ENCODE measurements at regions not wholly inside any gene's neighbourhood (a gene's known extent, or its start where the extent isn't known, plus 50 kb on each side); places are given as distances from the start of the nearest gene placed in this dataset.

DNA sequence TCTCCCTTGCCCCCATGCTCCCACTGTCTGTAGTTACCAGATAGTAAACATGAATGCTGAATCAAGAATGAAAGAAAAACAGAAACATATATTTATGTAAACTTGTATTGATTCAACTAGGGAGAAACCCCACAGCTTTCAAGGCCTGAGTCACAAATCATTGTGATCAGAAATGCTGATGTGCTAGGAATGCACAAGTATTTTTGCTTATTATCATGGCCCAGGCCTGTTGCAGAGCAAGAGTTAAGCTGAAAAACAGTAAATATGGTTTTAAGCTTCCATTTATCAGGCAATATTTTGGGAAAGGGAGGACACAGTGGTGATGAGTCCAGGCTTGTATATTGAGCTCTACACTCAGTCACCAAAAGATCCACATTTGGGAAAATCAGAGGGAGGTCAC lies 669.6 kb downstream of the DIAPH3 start:
- no peak for DNase-seq (ENCODE audit: low spot score)

GRCh38 chr13:59494560-59494970 lies 669.2 kb downstream of the DIAPH3 start:
- DNase-seq (ENCODE audit: low spot score): no peak

DNA sequence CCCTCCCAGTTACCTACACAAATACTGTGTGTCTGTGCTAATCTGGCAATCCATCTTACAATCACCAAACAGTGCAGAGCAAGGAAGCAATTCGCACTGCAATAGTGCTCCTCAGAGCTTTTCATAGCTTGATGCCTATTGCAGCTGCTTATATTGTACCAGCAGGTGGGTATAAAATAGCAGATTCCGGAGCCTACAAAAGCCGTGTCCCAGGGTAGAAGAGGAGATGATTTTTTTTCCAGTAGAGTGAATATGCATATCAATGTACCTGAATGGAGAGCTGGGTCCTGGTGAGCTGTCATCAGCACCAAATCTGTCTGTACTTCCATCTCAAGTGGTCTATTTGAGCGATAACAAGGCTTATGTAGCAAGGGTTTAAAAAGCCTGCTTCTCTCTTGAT lies 668.4 kb downstream of the DIAPH3 start:
- no peak for DNase-seq (ENCODE audit: low spot score)

- DNase-seq (ENCODE audit: low spot score): no peak
Observed at GRCh38 chr13:59495936-59496512, 667.7 kb downstream of the DIAPH3 start.

DNA sequence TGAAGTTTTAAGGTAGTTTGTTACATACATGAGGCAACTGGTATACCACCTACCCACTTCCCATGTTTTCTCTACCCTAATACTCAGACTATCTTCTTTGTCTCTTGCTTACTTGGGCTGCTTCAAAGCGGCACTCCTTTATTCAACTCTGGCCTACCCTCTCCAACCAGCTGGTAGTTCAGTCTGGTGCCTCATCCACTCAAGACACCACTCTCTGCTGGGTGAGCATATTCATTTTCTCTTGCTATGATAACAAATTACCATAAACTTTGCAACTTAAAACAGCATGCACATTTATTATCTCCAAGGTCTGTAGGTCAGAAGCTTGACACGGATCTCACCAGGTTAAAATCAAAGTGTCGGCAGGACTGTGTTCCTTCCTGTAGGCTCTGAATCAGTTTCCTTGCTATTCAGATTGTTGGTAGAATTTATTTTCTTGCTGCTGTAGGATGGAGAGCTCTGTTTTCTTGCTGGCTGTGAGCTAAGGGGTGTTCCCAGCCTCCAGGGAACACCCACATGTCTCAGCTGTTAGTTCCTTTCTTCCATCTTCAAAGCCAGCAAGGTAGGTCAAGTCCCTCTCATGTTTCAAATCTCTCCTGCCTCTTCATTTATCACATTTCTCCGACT lies 666.0 kb downstream of the DIAPH3 start:
- peak; percentile 54 for DNase-seq (ENCODE audit: low spot score)

DNA sequence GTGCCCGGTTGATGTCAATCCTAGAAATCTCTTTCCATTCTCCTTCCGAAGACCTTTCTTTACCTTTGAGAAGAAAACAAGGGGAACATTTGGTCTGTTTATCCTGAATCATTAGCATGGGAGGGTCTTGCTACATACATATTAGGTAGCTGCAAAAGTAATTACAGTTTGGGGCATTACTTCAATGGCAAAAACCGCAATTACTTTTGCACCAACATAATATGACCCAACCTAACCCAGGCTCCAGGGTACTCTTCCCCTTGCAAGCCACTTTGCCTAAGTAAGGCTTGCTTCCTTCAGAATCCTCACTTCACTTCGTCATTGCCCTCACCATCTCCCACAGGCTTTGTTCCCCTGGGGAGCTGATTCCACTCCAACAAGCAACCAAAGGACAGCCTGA lies 662.7 kb downstream of the DIAPH3 start:
- no peak for DNase-seq (ENCODE audit: low spot score)

GRCh38 chr13:59504407-59504806 lies 659.3 kb downstream of the DIAPH3 start:
- DNase-seq (ENCODE audit: low spot score): no peak

GRCh38 chr13:59510386-59510785 lies 653.3 kb downstream of the DIAPH3 start:
- DNase-seq (ENCODE audit: low spot score): no peak

- no peak for DNase-seq (ENCODE audit: low spot score)
Observed at GRCh38 chr13:59513686-59514085, 650.0 kb downstream of the DIAPH3 start.

- no peak for DNase-seq (ENCODE audit: low spot score)
Observed at GRCh38 chr13:59514316-59514715, 649.4 kb downstream of the DIAPH3 start.

- no peak for DNase-seq (ENCODE audit: low spot score)
Observed at GRCh38 chr13:59519819-59520218, 643.9 kb downstream of the DIAPH3 start.

DNA sequence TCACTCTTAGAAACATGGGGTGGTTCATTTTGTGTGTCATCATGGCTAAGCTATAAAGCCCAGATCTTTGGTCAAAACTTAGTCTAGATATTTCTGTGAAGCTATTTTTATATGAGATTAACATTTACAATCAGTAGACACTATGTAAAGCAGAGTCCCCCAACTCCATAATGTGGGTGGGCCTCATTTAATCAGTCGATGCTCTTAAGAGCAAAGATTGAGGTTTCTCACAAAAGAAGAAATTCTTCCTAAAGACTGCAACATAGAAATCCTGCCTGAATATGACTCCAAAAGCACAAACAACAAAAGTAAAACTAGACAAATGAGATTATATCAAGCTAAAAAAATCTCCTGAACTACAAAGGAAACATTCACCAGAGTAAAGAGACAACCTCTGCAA lies 642.2 kb downstream of the DIAPH3 start:
- DNase-seq (ENCODE audit: low spot score): no peak

GRCh38 chr13:59522652-59523051 lies 641.1 kb downstream of the DIAPH3 start:
- DNase-seq (ENCODE audit: low spot score): no peak

GRCh38 chr13:59527500-59527899 lies 636.2 kb downstream of the DIAPH3 start:
- DNase-seq (ENCODE audit: low spot score): no peak

DNA sequence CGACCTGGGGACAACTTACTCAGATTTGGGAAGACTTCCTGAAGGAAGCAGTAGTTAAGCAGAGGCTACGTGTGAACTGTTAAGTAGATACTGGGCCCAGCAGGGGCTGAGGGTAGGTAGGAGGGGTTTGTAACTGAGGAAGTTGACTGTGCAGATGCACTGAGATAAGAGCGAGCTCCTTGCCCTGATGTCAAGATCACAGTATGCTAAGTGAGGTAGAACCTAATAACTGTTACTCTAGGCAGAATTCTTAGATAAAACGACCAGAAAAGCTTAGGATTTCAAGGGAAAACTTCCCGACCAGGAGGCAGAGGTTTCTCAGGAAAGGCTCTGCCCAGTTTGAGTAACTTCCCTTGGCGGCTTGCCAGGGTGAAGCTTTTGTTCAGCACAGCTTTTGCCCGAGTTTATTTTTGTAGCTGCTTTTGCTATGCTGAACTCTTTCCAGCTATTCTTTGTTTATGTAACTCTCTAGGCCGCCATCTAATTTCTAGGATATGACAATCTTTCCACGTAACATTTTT lies 632.1 kb downstream of the DIAPH3 start:
- DNase-seq (ENCODE audit: low spot score): peak; percentile 98

- peak; percentile 63 for DNase-seq (ENCODE audit: low spot score)
Observed at GRCh38 chr13:59532405-59532804, 631.3 kb downstream of the DIAPH3 start.

- DNase-seq (ENCODE audit: low spot score): peak; percentile 90
Observed at GRCh38 chr13:59533561-59534555, 629.9 kb downstream of the DIAPH3 start.

GRCh38 chr13:59534806-59535205 lies 628.9 kb downstream of the DIAPH3 start:
- DNase-seq (ENCODE audit: low spot score): no peak

- no peak for DNase-seq (ENCODE audit: low spot score)
Observed at GRCh38 chr13:59537500-59537899, 626.2 kb downstream of the DIAPH3 start.

DNA sequence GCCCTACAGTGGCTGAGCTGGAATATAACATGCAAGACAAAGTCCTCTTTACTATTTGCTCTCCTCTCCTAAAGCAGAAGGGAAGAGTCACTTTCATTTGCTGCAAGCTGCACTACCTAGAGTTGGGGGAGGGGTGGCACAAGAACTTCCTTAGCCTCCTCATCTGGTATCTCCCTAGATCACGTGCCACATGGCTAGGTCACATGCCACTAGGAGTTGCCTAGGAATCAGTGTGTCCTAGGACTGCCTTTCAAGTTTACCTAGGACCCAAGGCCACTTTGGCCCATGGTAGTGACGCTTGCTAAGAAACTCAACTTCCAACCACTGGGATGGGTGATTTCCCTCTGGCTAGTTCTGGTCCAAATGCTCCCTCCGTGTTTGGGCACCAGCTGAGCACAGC lies 625.2 kb downstream of the DIAPH3 start:
- no peak for DNase-seq (ENCODE audit: low spot score)

- DNase-seq (ENCODE audit: low spot score): no peak
Observed at GRCh38 chr13:59542303-59542702, 621.4 kb downstream of the DIAPH3 start.

DNA sequence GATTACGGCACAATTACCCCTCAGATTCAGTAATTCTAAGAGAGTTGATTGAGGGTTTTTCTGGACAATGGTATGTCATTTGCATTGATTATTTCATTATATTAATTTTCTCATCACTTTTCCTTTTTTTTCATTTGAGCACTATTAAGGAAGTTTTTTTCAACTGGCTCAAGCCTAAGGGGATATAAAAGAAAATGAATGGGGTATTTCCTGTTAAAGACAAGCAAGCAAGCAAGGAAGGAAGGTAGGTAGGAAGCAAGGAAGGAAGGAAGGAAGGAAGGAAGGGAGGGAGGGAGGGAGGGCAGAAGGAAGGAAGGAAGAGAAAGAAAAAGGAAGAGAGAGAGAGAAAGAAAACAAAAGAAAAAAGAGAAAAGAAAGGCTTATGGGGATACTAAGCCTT lies 620.3 kb downstream of the DIAPH3 start:
- no peak for DNase-seq (ENCODE audit: low spot score)

GRCh38 chr13:59545007-59545406 lies 618.7 kb downstream of the DIAPH3 start:
- DNase-seq (ENCODE audit: low spot score): no peak

All from kidney capillary endothelial cell (primary cell).